Neuronal stem cell (in vitro differentiated cells): ENCODE measurements at regions not wholly inside any gene's neighbourhood (a gene's known extent, or its start where the extent isn't known, plus 50 kb on each side); places are given as distances from the start of the nearest gene placed in this dataset.
A peak's percentile ranks its signal among the peaks of the same experiment; 100 is the strongest.

Experiments
- DNase-seq: peaks from one replicate; pipeline ENCODE4 v3.0.0-alpha.2; 2013; ENCODE audit warnings: low spot score
- H2AFZ ChIP-seq: one replicate; pipeline ENCODE4 v1.6.1; 2013; ENCODE audit warnings: mild to moderate bottlenecking, low read length, inconsistent platforms
- H2AK5ac ChIP-seq: 2 replicates; pipeline ENCODE4 v1.6.1; 2013; ENCODE audit warnings: low read depth, mild to moderate bottlenecking, inconsistent platforms, low read length, moderate library complexity, mixed read lengths
- H2BK120ac ChIP-seq: 2 replicates; pipeline ENCODE4 v1.6.1; 2013; ENCODE audit warnings: low read depth, mild to moderate bottlenecking, inconsistent platforms, low read length, moderate library complexity, mixed read lengths
- H2BK12ac ChIP-seq: one replicate; pipeline ENCODE4 v1.6.1; 2013; ENCODE audit warnings: low read length, inconsistent platforms
- H2BK15ac ChIP-seq: 2 replicates; pipeline ENCODE4 v1.6.1; 2013; ENCODE audit warnings: mild to moderate bottlenecking, low read length, inconsistent platforms, mixed read lengths
- H2BK5ac ChIP-seq: one replicate; pipeline ENCODE4 v1.6.1; 2013; ENCODE audit warnings: inconsistent platforms, mild to moderate bottlenecking, low read length, moderate library complexity
- H3K14ac ChIP-seq: one replicate; pipeline ENCODE4 v1.6.1; 2013; ENCODE audit warnings: low read length, inconsistent platforms
- H3K18ac ChIP-seq: 2 replicates; pipeline ENCODE4 v1.6.1; 2013; ENCODE audit warnings: low read length, inconsistent platforms
- H3K23ac ChIP-seq: 2 replicates; pipeline ENCODE4 v1.6.1; 2013; ENCODE audit warnings: low read depth, mild to moderate bottlenecking, mixed read lengths, low read length, inconsistent platforms; ENCODE audit not compliant: poor library complexity
- H3K27ac ChIP-seq: replicated peaks from 3 replicates; pipeline ENCODE4 v1.5.1; 2013; ENCODE audit warnings: low read length, inconsistent platforms
- H3K27me3 ChIP-seq, 3 experiments: 2 replicates each; pipeline ENCODE4 v1.6.1; 2013; ENCODE audit warnings: low read length in 3 of 3, mild to moderate bottlenecking in 2 of 3, inconsistent platforms in 1 of 3, low read depth in 1 of 3, mixed read lengths in 1 of 3, moderate library complexity in 1 of 3; ENCODE audit not compliant: control insufficient read depth in 3 of 3, insufficient read depth in 3 of 3
- H3K36me3 ChIP-seq, 2 donors: replicated peaks in 1 of 2; 2 replicates each; pipeline ENCODE4 v1.6.1; 2013; ENCODE audit warnings: low read length in 2 of 2; ENCODE audit not compliant: control insufficient read depth in 2 of 2, insufficient read depth in 2 of 2
- H3K4ac ChIP-seq: 2 replicates; pipeline ENCODE4 v1.6.1; 2013; ENCODE audit warnings: inconsistent platforms, mild to moderate bottlenecking, low read length, moderate library complexity
- H3K4me1 ChIP-seq, 2 donors: 1 replicate in 1 of 2; 2 replicates in 1 of 2; pipeline ENCODE4 v1.6.1; 2013; ENCODE audit warnings: low read length in 2 of 2, low read depth in 1 of 2; ENCODE audit not compliant: control insufficient read depth in 2 of 2, insufficient read depth in 1 of 2
- H3K4me2 ChIP-seq: one replicate; pipeline ENCODE4 v1.6.1; 2013; ENCODE audit warnings: mild to moderate bottlenecking, low read length, inconsistent platforms; ENCODE audit not compliant: insufficient read depth, poor library complexity, severe bottlenecking
- H3K4me3 ChIP-seq, 2 donors: 2 replicates each; pipeline ENCODE4 v1.5.1; 2013; ENCODE audit warnings: low read length in 2 of 2, mild to moderate bottlenecking in 2 of 2, inconsistent platforms in 1 of 2, moderate library complexity in 1 of 2
- H3K79me1 ChIP-seq: one replicate; pipeline ENCODE4 v1.6.1; 2013; ENCODE audit warnings: low read depth, mild to moderate bottlenecking, inconsistent platforms, low read length, moderate library complexity
- H3K9ac ChIP-seq: one replicate; pipeline ENCODE4 v1.6.1; 2013; ENCODE audit warnings: mild to moderate bottlenecking, low read depth, low read length, inconsistent platforms; ENCODE audit not compliant: poor library complexity
- H3K9me3 ChIP-seq, 2 donors: replicated peaks in 1 of 2; 2 replicates each; pipeline versions ENCODE3 to v1.6.1; 2013; ENCODE audit warnings: low read length in 2 of 2, mild to moderate bottlenecking in 2 of 2, inconsistent platforms in 1 of 2, low read depth in 1 of 2, mixed read lengths in 1 of 2, moderate library complexity in 1 of 2; ENCODE audit not compliant: control insufficient read depth in 2 of 2, insufficient read depth in 1 of 2
- H4K8ac ChIP-seq: one replicate; pipeline ENCODE4 v1.6.1; 2013; ENCODE audit warnings: low read depth, mild to moderate bottlenecking, inconsistent platforms, low read length, moderate library complexity
- H4K91ac ChIP-seq: one replicate; pipeline ENCODE4 v1.6.1; 2013; ENCODE audit warnings: low read length, low read depth, mild to moderate bottlenecking, inconsistent platforms; ENCODE audit not compliant: poor library complexity
- WGBS, 2 donors: extraction: QIAGEN DNeasy Blood & Tissue Kit; methylation state at CpG; one replicate each; pipeline ENCODE4 v1.1.7; 2013; ENCODE audit warnings: missing lambda C conversion rate in 2 of 2, mixed read lengths in 1 of 2; ENCODE audit not compliant: insufficient read length in 2 of 2, insufficient replicate concordance in 1 of 2; ENCODE audit errors: extremely low coverage in 2 of 2; 5-methylcytosine and 5-hydroxymethylcytosine counted together

GRCh38 chr13:76020421-76020955 lies 384.4 kb downstream of the LMO7 start:
- no peak overlapping the region for H2BK120ac ChIP-seq
- H3K4me2 ChIP-seq: no peak overlapping the region
- no peak overlapping the region for H4K91ac ChIP-seq
- H4K8ac ChIP-seq: no peak overlapping the region
- no peak overlapping the region for H2BK5ac ChIP-seq
- no peaks in the 10 kb centered on the region for H3K4me1 ChIP-seq
- H3K79me1 ChIP-seq: no peaks in the 10 kb centered on the region
- H3K14ac ChIP-seq: no peak overlapping the region
- no peaks in the 10 kb centered on the region for H3K27me3 ChIP-seq
- H2AFZ ChIP-seq: no peak overlapping the region
- H3K18ac ChIP-seq: no peak overlapping the region
- no peak overlapping the region for H2BK12ac ChIP-seq
- no peak overlapping the region for H3K4ac ChIP-seq
- H3K9ac ChIP-seq: no peak overlapping the region
- H3K9me3 ChIP-seq: no peaks in the 10 kb centered on the region
- no peak for DNase-seq
- no peak overlapping the region for H3K23ac ChIP-seq
- no peak overlapping the region for H3K4me3 ChIP-seq
- H2AK5ac ChIP-seq: no peak overlapping the region
- no peak overlapping the region for H2BK15ac ChIP-seq
- no peak overlapping the region for H3K27ac ChIP-seq
- WGBS, 2 donors: no CpG with 5 or more reads among the region's 4 CpGs
- no peaks in the 10 kb centered on the region for H3K36me3 ChIP-seq

GRCh38 chr13:76019421-76020044 lies 383.4 kb downstream of the LMO7 start:
- no peak overlapping the region for H3K14ac ChIP-seq
- H3K9me3 ChIP-seq: no peaks in the 10 kb centered on the region
- H2AFZ ChIP-seq: no peak overlapping the region
- H4K8ac ChIP-seq: no peak overlapping the region
- H2BK5ac ChIP-seq: no peak overlapping the region
- no peak overlapping the region for H3K9ac ChIP-seq
- no peaks in the 10 kb centered on the region for H3K36me3 ChIP-seq
- H3K4me1 ChIP-seq: no peaks in the 10 kb centered on the region
- no peak overlapping the region for H3K4me3 ChIP-seq
- no peak overlapping the region for H2BK12ac ChIP-seq
- WGBS, 2 donors: no CpG with 5 or more reads among the region's 21 CpGs
- H2AK5ac ChIP-seq: no peak overlapping the region
- no peaks in the 10 kb centered on the region for H3K27me3 ChIP-seq
- H3K4me2 ChIP-seq: no peak overlapping the region
- DNase-seq: no peak
- no peak overlapping the region for H3K23ac ChIP-seq
- H4K91ac ChIP-seq: no peak overlapping the region
- peak overlapping the region; percentile 44 for H3K18ac ChIP-seq
- H2BK120ac ChIP-seq: no peak overlapping the region
- H3K4ac ChIP-seq: no peak overlapping the region
- H3K79me1 ChIP-seq: no peaks in the 10 kb centered on the region
- H3K27ac ChIP-seq: no peak overlapping the region
- H2BK15ac ChIP-seq: no peak overlapping the region

- H2AK5ac ChIP-seq: no peak overlapping the region
- no peak overlapping the region for H3K9ac ChIP-seq
- no peaks in the 10 kb centered on the region for H3K4me1 ChIP-seq
- no peak overlapping the region for H2BK15ac ChIP-seq
- no peak overlapping the region for H3K23ac ChIP-seq
- H4K8ac ChIP-seq: no peak overlapping the region
- no peak overlapping the region for H3K4ac ChIP-seq
- H2BK12ac ChIP-seq: no peak overlapping the region
- no peak overlapping the region for H3K4me3 ChIP-seq
- no peak for DNase-seq
- H3K18ac ChIP-seq: no peak overlapping the region
- no peak overlapping the region for H4K91ac ChIP-seq
- WGBS, 2 donors: no CpG with 5 or more reads among the region's 5 CpGs
- H3K27me3 ChIP-seq: no peaks in the 10 kb centered on the region
- H3K36me3 ChIP-seq: no peaks in the 10 kb centered on the region
- H2BK5ac ChIP-seq: no peak overlapping the region
- H3K27ac ChIP-seq: no peak overlapping the region
- no peak overlapping the region for H2AFZ ChIP-seq
- H2BK120ac ChIP-seq: no peak overlapping the region
- H3K9me3 ChIP-seq: no peaks in the 10 kb centered on the region
- H3K79me1 ChIP-seq: no peaks in the 10 kb centered on the region
- no peak overlapping the region for H3K4me2 ChIP-seq
- H3K14ac ChIP-seq: no peak overlapping the region
Measured at GRCh38 chr13:76017861-76018556, 381.9 kb downstream of the LMO7 start.

- Histone ChIP-seq H4K8ac (no peak overlapping the region), H2BK120ac (no peak overlapping the region), H3K4ac (no peak overlapping the region), H3K4me3 (no peak overlapping the region), H2BK5ac (no peak overlapping the region), H3K27me3 (peaks cover 0 to 5% (median 0%) of the 10 kb centered on the region in 3 experiments), H2AFZ (no peak overlapping the region), H3K27ac (no peak overlapping the region), H3K9ac (no peak overlapping the region), H3K18ac (no peak overlapping the region), H3K9me3 (no peaks in the 10 kb centered on the region), H3K14ac (no peak overlapping the region), H3K4me2 (no peak overlapping the region), H2BK12ac (no peak overlapping the region), H2AK5ac (no peak overlapping the region), H3K36me3 (no peaks in the 10 kb centered on the region), H3K4me1 (no peaks in the 10 kb centered on the region), H2BK15ac (no peak overlapping the region), H3K79me1 (no peaks in the 10 kb centered on the region), H4K91ac (no peak overlapping the region), H3K23ac (no peak overlapping the region)
- DNase-seq: peak; percentile 8
- WGBS, 2 donors: no CpG with 5 or more reads among the region's 3 CpGs
Measured at GRCh38 chr13:76016799-76017400, 380.8 kb downstream of the LMO7 start.
